ENCODE measurements at regions not wholly inside any gene's neighbourhood (a gene's known extent, or its start where the extent isn't known, plus 50 kb on each side); places are given as distances from the start of the nearest gene placed in this dataset.

DNA sequence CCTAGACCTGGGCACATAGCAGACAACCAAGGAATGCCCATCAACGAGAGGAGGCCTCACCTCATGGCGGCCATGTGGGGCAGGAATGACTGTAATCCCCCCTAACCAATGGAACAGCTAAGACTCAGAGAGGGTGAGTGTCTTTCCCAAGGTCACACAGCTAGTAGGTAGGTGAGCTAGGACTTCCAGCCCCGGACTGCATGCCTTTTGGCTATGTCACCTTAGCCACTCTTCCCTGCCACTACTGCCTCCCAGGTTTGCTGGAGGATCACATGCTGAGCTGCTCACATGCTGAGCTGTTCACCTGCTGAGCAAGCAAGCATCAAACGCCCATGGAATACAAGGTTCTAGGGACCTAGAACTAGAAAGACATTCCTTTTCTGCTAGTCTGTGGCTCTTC, 188.5 kb upstream of the PMEPA1 start:
- no peak for TF ChIP-seq YY1 (IDR thresholded peaks at IDR 0.05; ENCODE audit: low read depth, low read length)
- TF ChIP-seq ZNF207 (IDR thresholded peaks at IDR 0.05; ENCODE audit: borderline replicate concordance), result no peak
- TF ChIP-seq REST (IDR thresholded peaks at IDR 0.05; ENCODE audit: low read depth, low read length), result no peak
- TF ChIP-seq, protein P1, sequence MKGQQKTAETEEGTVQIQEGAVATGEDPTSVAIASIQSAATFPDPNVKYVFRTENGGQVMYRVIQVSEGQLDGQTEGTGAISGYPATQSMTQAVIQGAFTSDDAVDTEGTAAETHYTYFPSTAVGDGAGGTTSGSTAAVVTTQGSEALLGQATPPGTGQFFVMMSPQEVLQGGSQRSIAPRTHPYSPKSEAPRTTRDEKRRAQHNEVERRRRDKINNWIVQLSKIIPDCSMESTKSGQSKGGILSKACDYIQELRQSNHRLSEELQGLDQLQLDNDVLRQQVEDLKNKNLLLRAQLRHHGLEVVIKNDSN (IDR thresholded peaks at IDR 0.05; ENCODE audit: borderline replicate concordance, extremely low read length, insufficient read depth, low read depth, low read length), result no peak
- no peak for TF ChIP-seq SP1 (IDR thresholded peaks at IDR 0.05; ENCODE audit: low read depth, low read length)
- TF ChIP-seq ZNF24 (IDR thresholded peaks at IDR 0.05), result no peak
- no peak for TF ChIP-seq NFIC (IDR thresholded peaks at IDR 0.05; ENCODE audit: low read depth, low read length)
- no peak for TF ChIP-seq CTCF (IDR thresholded peaks at IDR 0.05 in 2 of 3, conservative IDR thresholded peaks at IDR 0.05 in 1 of 3; ENCODE audit: control insufficient read depth in 2 of 3, extremely low read depth in 1 of 3, insufficient read depth in 1 of 3, low read depth in 3 of 3, low read length in 3 of 3)
- TF ChIP-seq ZNF274 (IDR thresholded peaks at IDR 0.05; ENCODE audit: insufficient read depth, insufficient read length), result no peak
- no peak for TF ChIP-seq HDAC2 (IDR thresholded peaks at IDR 0.05)
- no peak for TF ChIP-seq EZH2 (IDR thresholded peaks at IDR 0.05; ENCODE audit: borderline replicate concordance, control insufficient read depth, low read depth, low read length)

All from GM12878 (cell line).